HG03060 (cell line): ENCODE measurements at regions not wholly inside any gene's neighbourhood (a gene's known extent, or its start where the extent isn't known, plus 50 kb on each side); places are given as distances from the start of the nearest gene placed in this dataset.
"Not testable (repeated sequence)": the region's sequence is repeated elsewhere in the genome, so short reads cannot be mapped to it uniquely, and the experiment has no call there.

Experiments used
- ATAC-seq: cut with Tn5 transposase; IDR thresholded peaks from one replicate; pipeline ENCODE4 v1.9.1; 2021; ENCODE audit warnings: low read depth, moderate number of reproducible peaks; ENCODE audit not compliant: unreplicated experiment

DNA sequence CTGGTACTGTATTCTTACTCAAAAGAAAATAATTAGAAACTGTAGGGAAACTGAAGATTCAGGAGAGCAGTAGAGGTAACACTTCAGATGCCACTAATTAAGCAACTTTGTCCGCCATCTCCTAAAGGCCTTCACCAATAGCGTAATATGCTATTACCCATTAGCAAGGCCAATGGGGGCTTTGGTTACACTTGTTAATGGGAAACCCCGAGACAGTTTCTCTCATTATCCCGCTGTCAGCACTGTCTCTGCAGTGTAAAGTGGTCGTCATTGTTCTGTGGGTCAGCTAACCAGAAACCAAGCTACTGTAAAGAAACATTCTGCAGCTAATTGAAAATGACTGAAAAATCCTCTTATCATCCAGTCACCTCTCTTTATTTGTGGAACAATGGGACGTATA, 468.0 kb upstream of the POU3F2 start:
- no peak for ATAC-seq

DNA sequence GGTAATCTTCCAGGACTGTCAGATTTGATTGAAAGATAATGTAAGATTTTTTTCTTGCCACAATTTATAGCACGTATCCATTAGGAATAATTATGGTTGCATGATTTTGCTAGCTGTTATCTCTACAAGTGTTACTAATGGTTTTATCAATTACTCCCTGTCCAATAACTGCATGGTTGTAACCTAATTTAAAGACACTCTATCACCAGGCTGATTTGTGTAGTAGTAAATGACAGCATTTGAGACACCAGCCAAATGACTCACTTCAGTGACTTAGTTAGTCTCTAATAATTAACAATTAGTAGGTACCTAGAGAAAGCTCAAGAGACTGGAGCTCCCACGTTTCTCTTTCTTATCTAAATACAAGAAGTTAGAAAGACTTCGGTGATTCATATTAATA, 453.8 kb upstream of the POU3F2 start:
- ATAC-seq, result no peak

DNA sequence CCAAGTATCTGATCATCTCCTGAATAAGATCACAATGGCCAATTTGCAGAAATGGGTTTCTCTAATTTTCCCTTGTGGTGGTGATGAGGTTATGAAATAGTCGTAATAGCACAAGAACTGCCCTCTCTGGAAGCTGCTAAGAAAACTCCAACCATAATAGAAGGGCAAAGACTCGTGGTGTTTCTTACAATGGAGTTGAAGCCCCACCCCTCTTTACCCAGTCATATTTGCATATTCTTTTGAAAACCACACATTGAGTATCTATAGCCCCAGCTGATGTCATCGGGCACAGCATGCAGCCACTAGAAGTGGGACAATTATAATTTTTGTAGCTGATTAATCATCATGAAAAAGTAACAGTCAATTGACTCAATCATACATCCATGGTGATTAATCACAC, 452.1 kb upstream of the POU3F2 start:
- ATAC-seq, result no peak

GRCh38 chr6:98384334-98384733, 450.0 kb upstream of the POU3F2 start:
- no peak for ATAC-seq

DNA sequence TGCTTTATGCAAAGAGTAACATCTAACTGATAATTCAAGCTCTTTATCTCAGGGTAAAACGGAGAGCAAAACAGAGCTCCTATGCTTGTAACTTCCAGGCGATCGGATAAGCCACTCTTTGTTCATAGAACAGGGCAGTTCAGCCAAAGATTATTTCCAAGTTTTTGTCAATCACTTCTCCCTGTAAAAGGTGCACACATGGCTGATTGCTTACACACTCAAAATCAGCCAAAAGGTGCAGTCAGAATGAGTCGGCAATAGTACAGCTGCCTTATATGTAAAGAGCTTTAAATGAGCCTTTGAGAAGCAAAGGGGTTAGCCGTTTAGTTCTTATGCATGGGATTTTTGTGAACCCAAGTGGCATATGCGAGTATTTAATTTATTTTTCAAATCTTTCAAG, 449.6 kb upstream of the POU3F2 start:
- ATAC-seq, result no peak

DNA sequence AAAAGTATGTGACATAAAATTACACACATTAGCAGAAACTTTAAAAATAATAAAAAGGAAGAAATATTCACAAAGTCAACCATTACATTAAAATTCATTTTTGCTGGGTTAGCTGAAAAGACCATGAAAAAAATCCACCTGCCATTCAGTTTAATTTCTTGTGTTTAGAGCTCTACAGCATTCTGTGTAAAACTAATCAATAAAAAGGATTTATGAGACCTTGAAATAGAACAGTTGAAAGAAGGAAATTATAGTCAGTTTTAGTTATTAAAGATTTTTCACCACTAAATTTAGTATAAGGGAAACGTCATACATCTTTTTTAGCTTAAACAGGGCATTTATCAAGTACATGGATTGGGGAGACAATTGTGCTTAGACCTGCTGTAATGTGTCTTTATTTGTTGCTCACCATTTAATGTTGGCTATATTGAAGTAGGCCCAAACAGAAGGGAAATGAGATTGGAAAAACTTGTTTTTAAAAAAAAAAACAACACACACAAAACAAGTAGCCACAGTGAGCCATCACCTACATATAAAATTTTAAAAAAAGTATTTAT, 438.7 kb upstream of the POU3F2 start:
- no peak for ATAC-seq

DNA sequence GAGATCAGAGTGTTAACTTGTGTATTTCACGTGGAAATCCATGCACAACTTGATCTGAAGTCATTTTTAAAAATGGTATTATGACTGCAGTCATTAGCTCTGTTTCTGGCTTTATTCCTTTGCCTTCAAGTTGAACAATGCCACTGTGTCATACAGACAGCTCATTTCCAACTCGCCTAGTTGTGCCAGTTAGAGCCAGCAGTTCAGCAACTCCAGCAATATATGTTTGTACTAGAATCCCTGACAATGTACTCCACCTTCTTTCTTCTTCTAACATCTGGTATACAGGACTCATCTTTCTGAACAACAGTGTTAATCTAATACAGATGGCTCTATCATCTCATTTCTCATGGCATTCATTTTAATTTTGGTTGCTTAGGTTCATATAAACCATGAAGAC, 418.3 kb upstream of the POU3F2 start:
- ATAC-seq, result no peak

DNA sequence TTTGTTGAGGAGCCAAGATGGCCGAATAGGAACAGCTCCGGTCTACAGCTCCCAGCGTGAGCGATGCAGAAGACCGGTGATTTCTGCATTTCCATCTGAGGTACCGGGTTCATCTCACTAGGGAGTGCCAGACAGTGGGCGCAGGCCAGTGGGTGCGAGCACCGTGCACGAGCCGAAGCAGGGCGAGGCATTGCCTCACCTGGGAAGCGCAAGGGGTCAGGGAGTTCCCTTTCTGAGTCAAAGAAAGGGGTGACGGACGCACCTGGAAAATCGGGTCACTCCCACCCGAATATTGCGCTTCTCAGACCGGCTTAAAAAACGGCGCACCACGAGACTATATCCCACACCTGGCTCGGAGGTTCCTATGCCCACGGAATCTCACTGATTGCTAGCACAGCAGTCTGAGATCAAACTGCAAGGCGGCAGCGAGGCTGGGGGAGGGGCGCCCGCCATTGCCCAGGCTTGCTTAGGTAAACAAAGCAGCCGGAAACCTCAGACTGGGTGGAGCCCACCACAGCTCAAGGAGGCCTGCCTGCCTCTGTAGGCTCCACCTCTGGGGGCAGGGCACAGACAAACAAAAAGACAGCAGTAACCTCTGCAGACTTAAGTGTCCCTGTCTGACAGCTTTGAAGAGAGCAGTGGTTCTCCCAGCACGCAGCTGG, 417.7 kb upstream of the POU3F2 start:
- ATAC-seq, result not testable (repeated sequence)

GRCh38 chr6:98433325-98434056, 400.9 kb upstream of the POU3F2 start:
- peak; percentile 95 for ATAC-seq

DNA sequence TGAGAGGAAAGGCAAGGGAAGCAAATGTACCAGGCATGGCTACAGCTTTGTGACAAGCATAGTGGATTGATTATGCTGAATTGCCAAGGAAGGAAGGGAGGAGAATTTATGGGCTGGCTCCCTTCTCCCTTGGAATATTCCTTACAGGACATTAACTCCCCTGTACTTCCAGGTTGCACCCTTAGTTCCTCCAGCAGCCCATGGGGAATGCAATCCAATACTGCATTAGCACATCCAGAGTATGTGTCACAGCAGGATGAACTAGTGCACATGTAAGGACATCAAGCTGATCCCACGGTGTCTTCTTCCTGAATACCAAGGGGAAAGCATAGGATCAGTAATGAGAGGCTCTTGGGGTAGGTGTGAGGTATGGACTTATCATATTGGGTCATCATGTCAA, 390.7 kb upstream of the POU3F2 start:
- ATAC-seq, result no peak

- ATAC-seq, result no peak
Measured at GRCh38 chr6:98452685-98453084, 381.7 kb upstream of the POU3F2 start.

GRCh38 chr6:98454809-98455322, 379.5 kb upstream of the POU3F2 start:
- no peak for ATAC-seq

DNA sequence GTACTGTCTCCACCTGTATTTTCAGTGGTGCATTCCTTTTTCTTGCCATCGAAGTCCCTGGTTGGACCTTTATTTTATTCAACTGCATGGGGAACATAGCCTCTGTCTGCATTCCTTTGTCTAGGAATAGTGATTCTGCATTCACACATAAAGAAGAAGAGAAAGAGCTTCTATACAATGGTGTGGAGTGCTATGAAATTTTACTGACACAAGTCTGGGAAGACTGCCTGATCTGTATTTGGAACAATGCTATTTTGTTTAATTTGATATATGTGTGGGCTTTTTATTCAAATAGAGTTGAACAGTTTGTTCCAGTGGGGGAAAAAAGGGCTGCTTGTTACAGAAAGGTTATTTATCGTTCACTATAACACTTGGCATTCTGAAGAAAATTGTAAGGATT, 375.7 kb upstream of the POU3F2 start:
- no peak for ATAC-seq

GRCh38 chr6:98463038-98464000, 371.1 kb upstream of the POU3F2 start:
- no peak for ATAC-seq

GRCh38 chr6:98467091-98467490, 367.3 kb upstream of the POU3F2 start:
- no peak for ATAC-seq

GRCh38 chr6:98467902-98468301, 366.5 kb upstream of the POU3F2 start:
- no peak for ATAC-seq

GRCh38 chr6:98469141-98469540, 365.2 kb upstream of the POU3F2 start:
- no peak for ATAC-seq

GRCh38 chr6:98470821-98471220, 363.6 kb upstream of the POU3F2 start:
- no peak for ATAC-seq

- ATAC-seq, result no peak
Measured at GRCh38 chr6:98471444-98471843, 362.9 kb upstream of the POU3F2 start.

- no peak for ATAC-seq
Measured at GRCh38 chr6:98477231-98477630, 357.1 kb upstream of the POU3F2 start.

DNA sequence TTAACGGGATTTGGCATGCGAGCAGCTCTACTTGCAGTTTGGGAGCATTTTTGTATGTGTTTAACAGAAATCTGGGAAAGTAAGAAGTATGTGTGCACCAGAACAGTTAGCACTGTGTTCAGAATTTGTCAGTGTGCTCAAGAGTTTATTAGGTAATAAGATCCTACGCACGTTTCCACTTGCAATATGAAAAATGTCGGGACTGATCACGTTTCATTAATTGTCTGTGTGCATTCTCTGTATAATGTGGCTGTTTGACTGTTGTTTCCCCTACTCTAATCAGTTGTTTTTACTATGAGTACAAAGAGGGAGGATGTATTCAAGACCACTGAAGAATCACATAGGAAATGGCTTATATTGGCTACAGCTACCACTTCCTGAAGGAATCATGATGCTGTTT, 349.7 kb upstream of the POU3F2 start:
- no peak for ATAC-seq
